NCI-H446 (cell line): ENCODE measurements at regions not wholly inside any gene's neighbourhood (a gene's known extent, or its start where the extent isn't known, plus 50 kb on each side); places are given as distances from the start of the nearest gene placed in this dataset.

Experiments
- DNase-seq, 2 experiments: peaks; one replicate each; lab custom pipeline; 2025; lab: John Stamatoyannopoulos, UW

GRCh38 chr5:74258314-74258665 lies 382.2 kb downstream of the ENC1 start:
- no peak for DNase-seq

GRCh38 chr5:74257645-74258313 lies 382.7 kb downstream of the ENC1 start:
- no peak for DNase-seq

GRCh38 chr5:74257060-74257527 lies 383.4 kb downstream of the ENC1 start:
- peak in 1 of 2 experiments; percentile 58 for DNase-seq

- no peak for DNase-seq
These were observed 384.7 kb downstream of the ENC1 start for GRCh38 chr5:74255692-74256392.

GRCh38 chr5:74254257-74254656 lies 386.3 kb downstream of the ENC1 start:
- no peak for DNase-seq

- no peak for DNase-seq
These were observed 388.5 kb downstream of the ENC1 start for GRCh38 chr5:74252044-74252443.

- peak in 1 of 2 experiments; percentile 47 for DNase-seq
These were observed 389.1 kb downstream of the ENC1 start for GRCh38 chr5:74251141-74252035.

GRCh38 chr5:74250304-74251102 lies 390.0 kb downstream of the ENC1 start:
- DNase-seq = no peak

- no peak for DNase-seq
These were observed 392.0 kb downstream of the ENC1 start for GRCh38 chr5:74248576-74248975.

GRCh38 chr5:74244406-74244805 lies 396.1 kb downstream of the ENC1 start:
- DNase-seq = no peak

GRCh38 chr5:74243634-74244033 lies 396.9 kb downstream of the ENC1 start:
- DNase-seq = peak in 1 of 2 experiments; percentile 56

- DNase-seq = no peak
These were observed 398.0 kb downstream of the ENC1 start for GRCh38 chr5:74242516-74242915.

GRCh38 chr5:74241751-74242140 lies 398.8 kb downstream of the ENC1 start:
- no peak for DNase-seq

- DNase-seq = peak in 1 of 2 experiments; percentile 25
These were observed 399.5 kb downstream of the ENC1 start for GRCh38 chr5:74240783-74241750.

GRCh38 chr5:74239261-74239660 lies 401.3 kb downstream of the ENC1 start:
- no peak for DNase-seq

- DNase-seq = no peak
These were observed 402.9 kb downstream of the ENC1 start for GRCh38 chr5:74237571-74238145.

GRCh38 chr5:74235552-74235951 lies 405.0 kb downstream of the ENC1 start:
- no peak for DNase-seq

- DNase-seq = no peak
These were observed 407.0 kb downstream of the ENC1 start for GRCh38 chr5:74233571-74233970.

- DNase-seq = no peak
These were observed 407.4 kb downstream of the ENC1 start for GRCh38 chr5:74233091-74233490.

- no peak for DNase-seq
These were observed 408.3 kb downstream of the ENC1 start for GRCh38 chr5:74232276-74232675.
